K562 (cell line): ENCODE measurements at regions not wholly inside any gene's neighbourhood (a gene's known extent, or its start where the extent isn't known, plus 50 kb on each side); places are given as distances from the start of the nearest gene placed in this dataset.

Source experiments
- ARID1B ChIP-seq: fragments of 450-650 bp; IDR thresholded peaks from 2 replicates; pipeline ENCODE4 v1.6.1; 2016; ENCODE audit warnings: antibody characterized with exemption, mild to moderate bottlenecking, inconsistent platforms
- BACH1 ChIP-seq: fragments of 200-800 bp; sonication (Bioruptor generic); IDR thresholded peaks from 2 replicates; pipeline ENCODE4 v1.6.1; 2016; ENCODE audit warnings: missing genetic modification characterization, missing compliant biosample characterization
- BCLAF1 ChIP-seq, 2 experiments: fragments of 450-650 bp in 1 of 2; IDR thresholded peaks; 2 replicates each; pipeline ENCODE4 v1.6.1; 2011 to 2017; ENCODE audit warnings: low read depth in 2 of 2, antibody characterized with exemption in 1 of 2, borderline replicate concordance in 1 of 2, low read length in 1 of 2, mild to moderate bottlenecking in 1 of 2, mixed read lengths in 1 of 2; ENCODE audit not compliant: control insufficient read depth in 1 of 2
- CC2D1A ChIP-seq: fragments of 450-650 bp; IDR thresholded peaks from 2 replicates; pipeline ENCODE4 v1.6.1; 2017; ENCODE audit warnings: mild to moderate bottlenecking
- DEAF1 ChIP-seq: fragments of 450-650 bp; formaldehyde crosslinking; IDR thresholded peaks from 2 replicates; pipeline ENCODE4 v1.4.0; 2020; ENCODE audit warnings: mild to moderate bottlenecking, moderate library complexity
- DPF2 ChIP-seq: fragments of 450-650 bp; IDR thresholded peaks from 2 replicates; pipeline ENCODE4 v1.6.1; 2016
- GTF2F1 ChIP-seq: IDR thresholded peaks from 2 replicates; pipeline ENCODE4 v1.6.1; 2011; ENCODE audit warnings: low read depth, low read length, improper control_type of control experiment
- KLF1 ChIP-seq: fragments of 450-650 bp; IDR thresholded peaks from 2 replicates; pipeline ENCODE4 v1.6.1; 2016; ENCODE audit warnings: missing genetic modification characterization, missing compliant biosample characterization
- MTF1 ChIP-seq: fragments of 250-450 bp; sonication (Bioruptor Pico); IDR thresholded peaks from 2 replicates; pipeline ENCODE4 v1.9.0; 2021; ENCODE audit warnings: moderate library complexity, mild to moderate bottlenecking, inconsistent platforms, borderline replicate concordance
- NBN ChIP-seq: fragments of 450-650 bp; IDR thresholded peaks from 2 replicates; pipeline ENCODE4 v1.6.1; 2016; ENCODE audit warnings: low read depth, mild to moderate bottlenecking
- PYGO2 ChIP-seq: fragments of 450-650 bp; IDR thresholded peaks from 2 replicates; pipeline ENCODE4 v1.6.1; 2016; ENCODE audit warnings: mild to moderate bottlenecking, missing genetic modification characterization, moderate library complexity, missing compliant biosample characterization
- RBM39 ChIP-seq: fragments of 200-400 bp; formaldehyde crosslinking; optimal IDR thresholded peaks from 2 replicates; pipeline ENCODE3; 2018; ENCODE audit warnings: low read depth, low read length
- STAT5B ChIP-seq: fragments of 250-450 bp; sonication (Bioruptor Pico); IDR thresholded peaks from 2 replicates; pipeline ENCODE4 v1.8.0; 2021; ENCODE audit warnings: mild to moderate bottlenecking, inconsistent platforms
- TEAD1 ChIP-seq, 2 experiments: fragments of 450-650 bp in 1 of 2; sonication (generic) in 1 of 2; formaldehyde crosslinking; IDR thresholded peaks; 2 replicates each; pipeline versions ENCODE4 v1.4.0 to v1.8.0; 2020 to 2022; ENCODE audit warnings: mild to moderate bottlenecking in 2 of 2, missing genetic modification reagents in 1 of 2
- TRIM24 ChIP-seq, 2 experiments: fragments of 450-650 bp; IDR thresholded peaks; 2 replicates each; pipeline ENCODE4 v1.6.1; 2016
- U2AF1 ChIP-seq: fragments of 200-400 bp; formaldehyde crosslinking; optimal IDR thresholded peaks from 2 replicates; pipeline ENCODE3; 2017; ENCODE audit warnings: mild to moderate bottlenecking, low read depth, low read length, moderate library complexity
- ZNF121 ChIP-seq: sonication (generic); formaldehyde crosslinking; conservative IDR thresholded peaks from 2 replicates; pipeline ENCODE4 v1.8.0; 2022; ENCODE audit warnings: missing genetic modification reagents
- ZNF146 ChIP-seq: IDR thresholded peaks from one replicate; pipeline ENCODE4 v1.6.1; 2018; ENCODE audit warnings: missing compliant biosample characterization; ENCODE audit not compliant: unreplicated experiment
- ZNF217 ChIP-seq: sonication (generic); formaldehyde crosslinking; IDR thresholded peaks from 2 replicates; pipeline ENCODE4 v1.8.0; 2022; ENCODE audit warnings: mild to moderate bottlenecking, missing genetic modification reagents
- ZNF398 ChIP-seq: fragments of 250-450 bp; sonication (Bioruptor Pico); IDR thresholded peaks from 2 replicates; pipeline ENCODE4 v1.8.0; 2021; ENCODE audit warnings: moderate library complexity, mild to moderate bottlenecking, inconsistent platforms
- TF ChIP-seq, protein P1 (sequence below): sonication (generic); formaldehyde crosslinking; IDR thresholded peaks from 2 replicates; pipeline ENCODE4 v1.8.0; 2022; ENCODE audit warnings: mild to moderate bottlenecking, low read depth, missing genetic modification reagents

DNA sequence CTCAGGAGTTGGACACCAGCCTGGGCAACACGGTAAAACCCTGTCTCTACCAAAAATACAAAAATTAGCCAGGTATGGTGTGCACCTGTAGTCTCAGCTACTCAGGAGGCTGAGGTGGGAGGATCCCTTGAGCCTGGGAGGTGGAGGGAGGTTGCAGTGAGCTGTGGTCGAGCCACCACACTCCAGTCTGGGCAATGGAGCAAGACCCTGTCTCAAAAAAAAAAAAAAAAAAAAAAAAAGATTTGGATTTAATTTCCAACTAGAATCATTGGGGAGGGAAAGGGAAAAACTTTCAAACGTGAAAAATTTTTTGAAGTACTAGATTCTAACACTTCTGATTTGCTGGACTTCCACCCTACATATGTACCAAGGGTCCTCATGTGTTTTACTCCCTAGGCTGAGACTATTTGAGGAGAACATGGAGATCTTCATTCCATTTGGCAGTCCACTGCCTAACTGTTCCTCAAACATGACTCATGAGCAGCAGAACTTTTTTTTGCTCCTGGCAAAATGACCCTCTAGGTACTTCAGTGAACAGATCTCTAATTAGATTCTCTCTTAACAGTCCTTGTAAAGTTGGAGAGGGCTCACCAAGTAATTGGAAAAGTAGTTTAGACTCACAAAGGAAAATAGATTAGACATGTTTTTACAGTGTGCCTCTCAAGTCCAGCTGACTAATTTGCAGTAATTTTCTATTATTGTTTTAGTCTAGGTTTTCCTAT is 267.6 kb downstream of the METTL4 start (continued):
- TF ChIP-seq ZNF217 (no peak), NBN (no peak), CC2D1A (no peak), ZNF121 (CRISPR knock-in tag) (peak; percentile 95), TRIM24 (IDR thresholded peaks at IDR 0.05) (no peak), ZNF146 (CRISPR knock-in tag) (no peak), GTF2F1 (no peak), MTF1 (CRISPR knock-in tag) (no peak), ZNF398 (CRISPR knock-in tag) (no peak), BCLAF1 (IDR thresholded peaks at IDR 0.05; ENCODE audit: borderline replicate concordance in 1 of 2, control insufficient read depth in 1 of 2, low read depth in 2 of 2, low read length in 1 of 2) (no peak), TEAD1 (CRISPR knock-in tag; IDR thresholded peaks at IDR 0.05) (peak in 1 of 2 experiments; percentile 18; a peak in 1 of 4 replicates), DPF2 (no peak), U2AF1 (no peak), ARID1B (0 out of 2 replicates have a peak, but pooled peaks have one; percentile 22), STAT5B (no peak), DEAF1 (no peak), KLF1 (tag) (no peak), RBM39 (no peak), BACH1 (tag) (no peak), PYGO2 (tag) (no peak)
- TF ChIP-seq, protein P1, sequence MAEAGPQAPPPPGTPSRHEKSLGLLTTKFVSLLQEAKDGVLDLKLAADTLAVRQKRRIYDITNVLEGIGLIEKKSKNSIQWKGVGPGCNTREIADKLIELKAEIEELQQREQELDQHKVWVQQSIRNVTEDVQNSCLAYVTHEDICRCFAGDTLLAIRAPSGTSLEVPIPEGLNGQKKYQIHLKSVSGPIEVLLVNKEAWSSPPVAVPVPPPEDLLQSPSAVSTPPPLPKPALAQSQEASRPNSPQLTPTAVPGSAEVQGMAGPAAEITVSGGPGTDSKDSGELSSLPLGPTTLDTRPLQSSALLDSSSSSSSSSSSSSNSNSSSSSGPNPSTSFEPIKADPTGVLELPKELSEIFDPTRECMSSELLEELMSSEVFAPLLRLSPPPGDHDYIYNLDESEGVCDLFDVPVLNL, result no peak
